ENCODE measurements at regions not wholly inside any gene's neighbourhood (a gene's known extent, or its start where the extent isn't known, plus 50 kb on each side); places are given as distances from the start of the nearest gene placed in this dataset.
"Not testable (repeated sequence)": the region's sequence is repeated elsewhere in the genome, so short reads cannot be mapped to it uniquely, and the experiment has no call there.

GRCh38 chr12:131213896-131214442 lies 260.3 kb downstream of the ADGRD1 start:
- no peak for DNase-seq (ENCODE audit: low read depth)

DNA sequence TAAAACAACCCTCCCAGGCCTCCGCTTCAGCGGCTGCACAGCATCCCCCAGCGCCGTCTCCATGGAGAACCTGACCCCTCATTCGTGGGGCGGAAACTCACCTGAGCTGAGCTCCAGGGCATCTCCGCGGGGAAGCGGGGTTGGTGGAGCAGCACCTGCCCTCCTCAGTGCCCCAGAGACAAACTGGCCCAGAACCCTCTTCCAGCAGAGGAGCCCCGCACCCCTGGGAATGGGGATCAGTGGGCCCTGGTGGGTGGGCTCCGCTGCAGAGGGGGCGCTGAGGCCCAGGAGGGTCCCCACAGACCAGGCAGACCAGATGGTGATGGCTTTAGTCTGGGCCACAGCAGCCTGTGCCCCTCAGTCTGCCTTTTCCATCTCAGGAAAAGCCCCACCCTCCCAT lies 261.2 kb downstream of the ADGRD1 start:
- DNase-seq (ENCODE audit: low read depth) = not testable (repeated sequence)

- DNase-seq (ENCODE audit: low read depth) = not testable (repeated sequence)
Measured at GRCh38 chr12:131216587-131216986, 262.9 kb downstream of the ADGRD1 start.

DNA sequence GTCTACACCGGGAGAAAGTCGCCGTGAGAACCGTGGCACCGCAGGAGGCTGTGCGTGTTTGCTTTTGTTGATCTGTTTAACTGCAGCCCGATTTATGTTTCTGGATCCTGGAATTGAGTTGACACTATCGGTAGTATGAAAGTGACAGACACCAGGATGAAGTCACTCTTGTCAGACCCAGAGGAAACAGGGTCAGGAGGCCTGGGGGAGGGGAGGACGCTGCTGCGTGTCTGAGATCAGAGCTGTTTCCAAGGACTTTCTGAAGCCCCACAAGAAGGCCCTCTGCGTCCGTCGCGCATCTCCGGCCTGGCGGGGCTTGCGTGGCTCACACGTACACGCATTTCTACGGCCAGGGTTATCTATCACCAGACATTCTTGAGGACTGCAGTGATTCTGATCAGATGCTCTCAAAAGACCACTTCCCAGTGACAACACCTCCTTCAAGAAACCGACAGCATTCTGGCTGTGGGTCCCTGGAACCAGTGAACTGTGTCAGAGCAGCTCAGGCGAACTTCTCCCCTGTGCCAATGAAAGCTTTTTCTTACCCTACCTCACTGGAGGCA lies 263.4 kb downstream of the ADGRD1 start:
- no peak for DNase-seq (ENCODE audit: low read depth)

GRCh38 chr12:131218026-131218922 lies 264.6 kb downstream of the ADGRD1 start:
- DNase-seq (ENCODE audit: low read depth) = no peak

GRCh38 chr12:131218923-131219669 lies 265.4 kb downstream of the ADGRD1 start:
- no peak for DNase-seq (ENCODE audit: low read depth)

DNA sequence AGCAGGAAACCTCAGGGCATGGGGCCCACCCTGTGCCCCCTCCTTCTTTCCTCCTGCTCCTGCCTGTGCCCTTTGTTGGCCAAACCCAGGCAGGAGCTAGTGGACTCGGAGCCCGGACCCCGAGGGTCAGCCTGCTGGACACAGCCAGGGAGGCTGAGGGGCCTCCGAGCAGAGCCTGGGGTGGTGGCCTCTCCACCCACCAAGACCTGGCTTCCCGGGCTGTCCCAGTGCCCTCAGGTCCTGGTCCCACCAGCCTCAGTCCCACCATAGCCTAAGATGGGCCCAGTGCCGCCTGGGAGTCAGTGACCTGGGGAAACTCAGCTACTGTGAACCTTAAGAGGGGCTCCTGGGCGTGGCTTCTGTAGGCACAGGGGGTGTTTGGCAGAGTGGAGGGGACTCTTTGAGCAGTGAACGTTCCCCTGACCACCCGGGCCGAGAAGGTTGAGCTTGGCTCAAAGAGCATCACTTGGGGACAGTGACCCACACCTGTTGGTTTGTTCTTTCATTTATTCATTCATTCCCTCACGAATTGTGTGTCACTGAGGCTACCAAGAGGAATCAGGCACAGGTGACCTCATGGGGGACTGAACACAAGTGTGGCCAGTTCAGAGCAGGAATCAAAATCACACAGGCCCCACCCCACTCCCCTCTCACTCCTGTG lies 266.1 kb downstream of the ADGRD1 start:
- no peak for DNase-seq (ENCODE audit: low read depth)

DNA sequence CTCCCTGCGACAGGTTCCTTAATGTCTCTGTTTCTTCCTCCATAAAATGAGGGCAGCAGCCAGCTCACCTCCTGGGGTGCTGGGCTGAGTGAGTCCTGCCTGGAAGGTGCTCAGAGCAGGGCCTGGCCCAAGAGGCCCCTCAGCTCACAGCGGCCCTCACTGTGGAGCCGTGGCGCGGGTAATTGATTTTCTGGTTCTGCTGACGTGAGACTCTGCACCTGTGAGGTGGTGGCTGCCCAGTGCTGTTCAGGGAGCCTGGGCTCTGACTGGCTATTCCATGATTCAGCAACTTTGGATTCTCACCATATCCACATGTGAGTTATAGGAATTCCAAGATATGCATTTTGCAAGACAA lies 266.6 kb downstream of the ADGRD1 start:
- no peak for DNase-seq (ENCODE audit: low read depth)

- no peak for DNase-seq (ENCODE audit: low read depth)
Measured at GRCh38 chr12:131221061-131221956, 267.6 kb downstream of the ADGRD1 start.

DNA sequence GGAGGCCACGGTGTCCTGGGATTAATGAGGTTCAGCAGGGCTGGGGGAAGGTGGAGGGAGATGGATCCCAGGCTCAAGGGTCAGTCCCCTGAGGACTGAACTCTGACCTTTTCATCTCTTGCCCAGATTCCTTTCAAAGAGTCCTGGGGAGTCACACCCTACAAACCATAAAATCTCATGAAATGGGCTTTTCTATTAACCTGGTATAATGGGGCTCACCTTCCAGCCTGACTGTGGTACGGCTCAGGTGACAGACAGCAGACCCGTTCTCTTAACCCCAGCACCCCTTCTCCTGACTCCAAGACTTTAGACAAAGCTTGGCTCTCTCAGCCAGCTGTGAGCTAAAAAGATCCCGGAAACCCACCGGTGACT lies 268.2 kb downstream of the ADGRD1 start:
- no peak for DNase-seq (ENCODE audit: low read depth)

DNA sequence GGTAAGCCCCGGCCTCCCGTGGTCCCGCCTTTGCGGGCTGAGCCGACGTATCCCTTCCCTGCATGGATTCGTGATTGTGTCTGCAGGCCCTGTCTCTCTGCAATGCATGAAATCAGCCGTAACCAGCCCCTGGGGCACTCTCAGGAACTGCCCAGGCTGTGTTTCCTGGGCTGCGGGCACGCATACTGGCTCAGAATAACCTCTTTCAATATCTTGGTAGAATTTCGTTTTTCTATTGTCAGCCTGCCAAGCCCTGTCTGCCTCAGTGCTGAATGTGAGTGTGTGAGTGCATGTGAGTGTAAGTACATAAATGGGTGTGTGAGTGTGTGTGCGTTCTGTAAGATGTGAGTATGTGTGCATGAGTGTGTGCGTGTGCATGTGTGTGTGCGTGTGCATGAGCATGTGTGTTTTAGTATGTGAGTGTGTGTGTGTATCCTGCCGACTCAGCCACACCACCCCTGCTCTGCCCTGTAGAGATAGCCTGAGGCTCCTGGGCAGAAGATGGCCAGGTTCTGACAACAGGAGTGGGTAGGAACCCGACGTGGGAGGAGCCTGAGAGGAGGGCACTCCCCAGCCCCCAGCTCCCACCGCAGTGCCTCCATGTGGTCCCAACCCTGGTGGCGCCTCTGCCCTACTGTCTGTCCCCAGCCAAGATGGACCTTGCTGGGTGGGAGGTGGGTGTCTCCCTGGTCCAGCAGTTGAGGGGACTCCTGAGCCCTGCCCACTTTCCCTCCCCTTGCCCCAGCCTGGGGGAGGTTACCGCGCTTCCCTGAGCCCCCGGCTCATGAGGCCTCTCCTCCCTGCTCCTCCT lies 268.8 kb downstream of the ADGRD1 start:
- no peak for DNase-seq (ENCODE audit: low read depth)

- no peak for DNase-seq (ENCODE audit: low read depth)
Measured at GRCh38 chr12:131223171-131223761, 269.6 kb downstream of the ADGRD1 start.

DNA sequence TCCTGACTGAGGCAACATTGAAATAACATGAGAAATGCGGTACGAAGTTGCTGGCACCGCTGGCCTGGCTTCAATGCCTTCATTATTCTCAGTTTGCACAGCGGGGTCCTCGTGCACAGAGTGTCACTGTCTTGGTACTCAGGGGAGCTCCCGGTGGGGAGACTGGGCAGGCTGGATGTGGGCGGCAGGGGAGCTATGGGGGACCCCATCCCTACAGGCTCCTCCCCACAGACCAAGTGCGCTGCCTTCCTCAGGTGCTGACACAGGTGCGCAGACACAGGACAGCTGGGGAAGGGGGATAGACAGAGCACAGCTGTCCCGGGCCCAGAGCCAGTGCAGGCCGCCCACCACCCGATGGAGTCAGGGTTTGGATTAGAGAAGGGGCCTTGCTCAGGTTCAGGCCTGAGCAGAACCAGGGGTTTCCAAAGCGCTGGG lies 270.1 kb downstream of the ADGRD1 start:
- DNase-seq (ENCODE audit: low read depth) = no peak

DNA sequence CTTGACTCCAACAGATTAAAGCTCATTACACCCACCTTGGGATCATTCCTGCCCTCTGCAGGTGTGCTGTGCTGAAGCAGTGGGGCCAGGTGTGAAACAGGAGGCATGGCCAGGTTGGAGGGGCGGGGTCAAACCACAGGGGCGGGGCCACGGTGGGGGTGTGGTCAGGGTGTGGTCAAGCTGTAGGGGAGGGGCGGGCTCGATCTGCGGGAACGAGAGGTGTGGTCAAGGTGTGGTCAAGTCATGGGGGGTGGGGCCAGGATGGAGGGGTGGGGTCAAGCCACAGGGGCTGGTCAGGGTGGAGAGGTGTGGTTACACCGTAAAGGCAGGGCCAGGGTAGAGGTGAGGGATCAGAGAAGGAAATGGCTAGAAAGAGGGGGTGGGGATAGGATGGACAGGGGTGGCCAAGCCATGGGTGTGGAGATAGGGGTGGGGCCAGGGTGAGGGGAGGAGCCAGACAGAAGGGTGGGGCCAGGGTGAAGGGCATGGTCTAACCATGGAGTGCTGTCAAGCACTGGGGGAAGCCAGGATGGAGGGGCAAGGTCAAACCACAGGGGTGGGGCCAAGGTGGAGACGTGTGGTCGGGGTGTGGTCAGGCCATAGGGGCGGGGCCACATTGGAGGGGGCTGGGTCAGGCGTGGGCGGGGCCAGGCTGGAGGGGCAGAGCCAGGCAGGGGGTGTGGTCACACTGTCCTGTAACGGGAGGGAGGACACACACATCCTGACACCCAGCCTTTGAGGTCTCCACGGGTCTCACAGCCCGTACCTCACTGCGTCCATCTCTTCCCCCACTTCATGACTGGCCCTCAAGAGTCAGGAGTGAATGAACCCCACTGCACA lies 270.7 kb downstream of the ADGRD1 start:
- DNase-seq (ENCODE audit: low read depth) = not testable (repeated sequence)

GRCh38 chr12:131225066-131225380 lies 271.3 kb downstream of the ADGRD1 start:
- not testable (repeated sequence) for DNase-seq (ENCODE audit: low read depth)

GRCh38 chr12:131226345-131227265 lies 272.9 kb downstream of the ADGRD1 start:
- DNase-seq (ENCODE audit: low read depth) = no peak

DNA sequence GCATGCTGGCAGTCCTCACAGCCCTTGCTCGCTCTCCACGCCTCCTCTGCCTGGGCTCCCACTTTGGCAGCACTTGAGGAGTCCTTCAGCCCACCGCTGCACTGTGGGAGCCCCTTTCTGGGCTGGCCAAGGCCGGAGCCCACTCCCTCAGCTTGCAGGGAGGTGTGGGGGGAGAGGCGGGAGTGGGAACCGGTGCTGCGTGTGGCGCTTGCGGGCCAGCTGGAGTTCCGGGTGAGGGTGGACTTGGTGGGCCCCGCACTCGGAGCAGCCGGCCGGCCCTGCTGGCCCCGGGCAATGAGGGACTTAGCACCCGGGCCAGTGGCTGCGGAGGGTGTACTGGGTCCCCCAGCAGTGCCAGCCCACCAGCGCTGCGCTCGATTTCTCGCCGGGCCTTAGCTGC lies 273.9 kb downstream of the ADGRD1 start:
- DNase-seq (ENCODE audit: low read depth) = not testable (repeated sequence)

- DNase-seq (ENCODE audit: low read depth) = not testable (repeated sequence)
Measured at GRCh38 chr12:131229079-131229425, 275.3 kb downstream of the ADGRD1 start.
